ENCODE measurements at regions not wholly inside any gene's neighbourhood (a gene's known extent, or its start where the extent isn't known, plus 50 kb on each side); places are given as distances from the start of the nearest gene placed in this dataset.

DNA sequence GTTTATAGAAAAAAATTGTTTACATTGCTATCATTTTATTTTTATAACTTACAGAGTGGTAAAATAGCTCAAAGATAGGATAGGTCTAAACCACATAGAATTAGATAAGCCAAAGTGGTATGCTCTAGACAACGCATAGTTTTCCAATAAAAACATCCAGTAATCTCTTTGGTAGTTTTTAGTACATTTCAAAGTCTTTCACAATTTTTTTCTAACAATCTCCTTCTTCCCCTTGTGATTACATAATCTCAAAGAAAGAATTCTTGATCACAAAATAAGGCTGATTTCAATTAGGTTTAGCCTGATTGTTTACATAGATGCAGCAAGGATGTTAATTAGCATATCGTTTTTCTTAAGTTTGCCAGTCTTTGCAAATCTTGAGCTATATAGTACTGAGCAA lies 460.0 kb downstream of the FUT8 start:
- no peaks in the 10 kb centered on the region for H3K27me3 Mint-ChIP-seq
- no peaks in the 10 kb centered on the region for H3K4me1 Mint-ChIP-seq (ENCODE audit: low read depth)
- H3K9me3 Mint-ChIP-seq, result no peaks in the 10 kb centered on the region
- H3K27ac Mint-ChIP-seq, result no peak overlapping the region
- no peaks in the 10 kb centered on the region for H3K36me3 Mint-ChIP-seq (ENCODE audit: low read depth)
- intact Hi-C loops (cut with micrococcal nuclease), result no loop called here
- no peak overlapping the region for H3K4me3 Mint-ChIP-seq

DNA sequence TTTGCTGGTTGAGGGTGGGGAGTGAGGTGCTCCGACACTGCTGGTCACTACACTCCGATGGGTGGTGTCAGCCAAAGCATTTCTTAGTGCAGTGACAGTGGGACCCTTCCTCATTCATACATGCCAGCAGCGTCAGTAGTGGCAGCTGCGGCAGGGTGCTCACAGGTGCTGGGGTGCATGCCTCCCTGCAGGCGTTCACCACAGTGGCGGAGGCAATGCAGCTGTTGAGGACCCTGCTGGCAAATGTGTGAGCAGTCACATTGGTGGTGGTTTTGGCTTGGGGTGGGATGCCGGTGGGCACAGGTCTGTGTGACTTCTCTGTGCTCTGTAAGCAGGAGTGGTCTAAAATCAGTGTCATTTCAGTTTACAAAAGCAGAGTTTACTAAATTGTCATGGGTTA lies 464.6 kb downstream of the FUT8 start:
- Mint-ChIP-seq H3K27ac (no peak overlapping the region), H3K27me3 (no peaks in the 10 kb centered on the region), H3K4me3 (no peak overlapping the region), H3K36me3 (ENCODE audit: low read depth) (no peaks in the 10 kb centered on the region), H3K4me1 (ENCODE audit: low read depth) (peaks cover 6% of the 10 kb centered on the region), H3K9me3 (no peaks in the 10 kb centered on the region)
- intact Hi-C loops (cut with micrococcal nuclease), result no loop called here

DNA sequence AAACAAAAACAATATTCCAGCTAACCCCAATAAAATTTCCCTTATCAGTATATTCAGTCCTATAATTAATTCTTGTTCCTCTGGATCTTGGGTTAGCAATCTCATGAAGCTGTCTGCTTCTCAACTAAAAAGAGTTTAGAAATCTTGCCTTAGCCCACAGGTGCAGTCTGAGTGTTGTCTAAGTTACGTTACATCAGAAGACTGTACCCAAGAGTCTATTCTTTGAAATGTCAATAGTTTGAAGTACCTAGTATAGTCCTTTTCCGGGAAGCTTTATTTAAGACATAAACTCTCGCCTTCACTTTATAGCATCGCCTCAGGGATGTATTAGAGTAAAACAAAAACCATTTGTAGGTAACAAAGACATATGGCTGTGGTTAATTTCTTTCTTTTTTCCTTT lies 465.1 kb downstream of the FUT8 start:
- no peak overlapping the region for H3K4me3 Mint-ChIP-seq
- H3K4me1 Mint-ChIP-seq (ENCODE audit: low read depth), result peaks cover 6% of the 10 kb centered on the region
- no peaks in the 10 kb centered on the region for H3K27me3 Mint-ChIP-seq
- H3K9me3 Mint-ChIP-seq, result no peaks in the 10 kb centered on the region
- no peaks in the 10 kb centered on the region for H3K36me3 Mint-ChIP-seq (ENCODE audit: low read depth)
- no peak overlapping the region for H3K27ac Mint-ChIP-seq
- intact Hi-C loops (cut with micrococcal nuclease), result no loop called here

- Mint-ChIP-seq H3K4me3 (no peak overlapping the region), H3K36me3 (ENCODE audit: low read depth) (no peaks in the 10 kb centered on the region), H3K4me1 (ENCODE audit: low read depth) (peaks cover 6% of the 10 kb centered on the region), H3K27me3 (no peaks in the 10 kb centered on the region), H3K27ac (no peak overlapping the region), H3K9me3 (peaks cover under 1% of the 10 kb centered on the region)
- intact Hi-C loops (cut with micrococcal nuclease), result no loop called here
These were observed 466.1 kb downstream of the FUT8 start for GRCh38 chr14:65878586-65878985.

DNA sequence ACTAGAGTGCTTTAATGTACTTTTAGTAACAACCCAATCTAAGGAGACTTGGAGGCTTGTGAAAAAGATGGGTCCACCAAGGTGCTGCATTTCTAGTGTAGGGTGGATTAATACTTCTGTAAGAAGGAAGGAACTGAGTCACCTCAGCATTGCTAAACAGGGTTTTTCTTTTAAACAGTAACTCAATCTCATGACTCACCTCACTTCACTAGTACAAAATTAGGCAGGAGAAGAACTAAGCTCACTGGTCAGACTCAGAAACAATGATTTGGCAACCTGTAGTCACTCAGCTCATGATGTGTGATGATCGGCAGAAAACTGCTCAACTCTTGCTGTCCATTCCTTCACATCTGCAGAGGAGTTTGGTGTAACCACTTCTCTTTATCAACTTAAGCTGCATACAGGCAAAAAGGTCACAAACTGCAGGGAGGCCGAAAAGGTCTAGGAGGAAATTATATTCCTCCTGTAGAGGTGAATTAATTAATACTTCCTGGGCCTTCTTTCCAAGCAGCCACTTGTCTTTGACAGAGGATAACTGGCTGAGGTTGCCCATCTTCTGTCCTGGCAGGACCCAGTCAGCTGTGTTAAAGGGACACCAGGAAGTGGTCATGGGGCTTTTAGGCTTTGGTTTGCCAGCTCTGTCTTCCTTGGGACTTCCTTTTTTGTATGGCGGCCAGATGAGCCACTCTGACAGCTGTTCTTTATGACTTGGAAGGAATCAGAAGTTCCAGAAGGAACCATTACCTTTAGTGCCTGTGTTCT lies 466.9 kb downstream of the FUT8 start:
- Mint-ChIP-seq H3K4me3 (no peak overlapping the region), H3K4me1 (ENCODE audit: low read depth) (peaks cover 6% of the 10 kb centered on the region), H3K9me3 (peaks cover 7% of the 10 kb centered on the region), H3K27me3 (no peaks in the 10 kb centered on the region), H3K27ac (no peak overlapping the region), H3K36me3 (ENCODE audit: low read depth) (no peaks in the 10 kb centered on the region)
- intact Hi-C loops (cut with micrococcal nuclease), result no loop called here

DNA sequence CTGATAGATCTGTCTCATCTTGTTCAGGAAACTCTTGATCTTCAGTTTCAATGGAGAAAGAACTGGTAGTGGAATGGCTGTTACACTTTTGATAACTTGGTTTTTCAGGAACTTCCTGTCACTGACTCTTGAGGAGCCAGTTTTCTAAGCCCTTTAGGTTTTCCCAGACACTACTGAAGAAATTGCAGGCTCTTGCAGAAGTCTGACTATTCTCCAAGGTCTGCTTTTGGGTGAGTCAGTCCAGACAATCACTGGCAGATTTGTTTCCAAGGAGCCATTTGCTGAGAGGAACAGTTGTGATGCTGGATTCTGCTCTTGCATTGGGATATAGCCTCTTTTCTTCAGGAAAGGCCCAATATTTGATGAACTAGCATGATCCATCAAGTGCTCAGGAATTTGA lies 468.0 kb downstream of the FUT8 start:
- H3K9me3 Mint-ChIP-seq, result peaks cover 7% of the 10 kb centered on the region
- H3K4me1 Mint-ChIP-seq (ENCODE audit: low read depth), result peaks cover 6% of the 10 kb centered on the region

GRCh38 chr14:65881642-65882041 lies 469.1 kb downstream of the FUT8 start:
- no peaks in the 10 kb centered on the region for H3K36me3 Mint-ChIP-seq (ENCODE audit: low read depth)
- intact Hi-C loops (cut with micrococcal nuclease), result no loop called here
- H3K27ac Mint-ChIP-seq, result no peak overlapping the region
- H3K9me3 Mint-ChIP-seq, result peaks cover 7% of the 10 kb centered on the region
- no peak overlapping the region for H3K4me3 Mint-ChIP-seq
- H3K27me3 Mint-ChIP-seq, result no peaks in the 10 kb centered on the region
- peaks cover 6% of the 10 kb centered on the region for H3K4me1 Mint-ChIP-seq (ENCODE audit: low read depth)

More for the DNA sequence above, 468.0 kb downstream of the FUT8 start:
- no peak overlapping the region for H3K27ac Mint-ChIP-seq
- H3K27me3 Mint-ChIP-seq, result no peaks in the 10 kb centered on the region
- H3K4me3 Mint-ChIP-seq, result no peak overlapping the region
- intact Hi-C loops (cut with micrococcal nuclease), result no loop called here
- H3K36me3 Mint-ChIP-seq (ENCODE audit: low read depth), result no peaks in the 10 kb centered on the region

GRCh38 chr14:65888677-65889076 lies 476.1 kb downstream of the FUT8 start:
- intact Hi-C loops (cut with micrococcal nuclease), result no loop called here
- Mint-ChIP-seq H3K27me3 (no peaks in the 10 kb centered on the region), H3K4me3 (no peak overlapping the region), H3K36me3 (ENCODE audit: low read depth) (no peaks in the 10 kb centered on the region), H3K27ac (no peak overlapping the region), H3K4me1 (ENCODE audit: low read depth) (no peaks in the 10 kb centered on the region), H3K9me3 (peaks cover 18% of the 10 kb centered on the region)

DNA sequence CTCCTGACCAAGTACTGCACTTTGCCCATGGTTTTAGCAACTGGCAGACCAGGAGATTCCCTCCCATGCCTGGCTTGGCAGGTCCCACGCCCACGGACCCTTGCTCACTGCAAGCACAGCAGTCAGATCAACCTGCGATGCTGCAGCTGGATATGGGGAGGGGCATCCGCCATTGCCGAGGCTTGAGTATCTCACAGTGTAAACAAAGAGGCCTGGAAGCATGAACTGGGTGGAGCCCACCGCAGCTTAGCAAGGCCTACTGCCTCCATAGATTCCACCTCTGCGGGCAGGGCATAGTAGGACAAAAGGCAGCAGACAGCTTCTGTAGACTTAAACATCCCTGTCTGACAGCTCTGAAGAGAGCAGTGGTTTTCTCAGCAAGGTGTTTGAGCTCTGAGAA lies 479.8 kb downstream of the FUT8 start:
- Mint-ChIP-seq H3K9me3 (peaks cover 29% of the 10 kb centered on the region), H3K27ac (no peak overlapping the region), H3K27me3 (no peaks in the 10 kb centered on the region), H3K4me3 (no peak overlapping the region), H3K4me1 (ENCODE audit: low read depth) (no peaks in the 10 kb centered on the region), H3K36me3 (ENCODE audit: low read depth) (no peaks in the 10 kb centered on the region)
- intact Hi-C loops (cut with micrococcal nuclease), result no loop called here

GRCh38 chr14:65900164-65900563 lies 487.6 kb downstream of the FUT8 start:
- no peaks in the 10 kb centered on the region for H3K27me3 Mint-ChIP-seq
- no peaks in the 10 kb centered on the region for H3K4me1 Mint-ChIP-seq (ENCODE audit: low read depth)
- no peak overlapping the region for H3K27ac Mint-ChIP-seq
- H3K36me3 Mint-ChIP-seq (ENCODE audit: low read depth), result no peaks in the 10 kb centered on the region
- intact Hi-C loops (cut with micrococcal nuclease), result no loop called here
- H3K9me3 Mint-ChIP-seq, result peaks cover 27% of the 10 kb centered on the region
- H3K4me3 Mint-ChIP-seq, result no peak overlapping the region

GRCh38 chr14:65901595-65901994 lies 489.1 kb downstream of the FUT8 start:
- intact Hi-C loops (cut with micrococcal nuclease), result no loop called here
- H3K27ac Mint-ChIP-seq, result no peak overlapping the region
- H3K4me1 Mint-ChIP-seq (ENCODE audit: low read depth), result no peaks in the 10 kb centered on the region
- peaks cover 24% of the 10 kb centered on the region for H3K9me3 Mint-ChIP-seq
- H3K27me3 Mint-ChIP-seq, result no peaks in the 10 kb centered on the region
- no peaks in the 10 kb centered on the region for H3K36me3 Mint-ChIP-seq (ENCODE audit: low read depth)
- H3K4me3 Mint-ChIP-seq, result no peak overlapping the region

DNA sequence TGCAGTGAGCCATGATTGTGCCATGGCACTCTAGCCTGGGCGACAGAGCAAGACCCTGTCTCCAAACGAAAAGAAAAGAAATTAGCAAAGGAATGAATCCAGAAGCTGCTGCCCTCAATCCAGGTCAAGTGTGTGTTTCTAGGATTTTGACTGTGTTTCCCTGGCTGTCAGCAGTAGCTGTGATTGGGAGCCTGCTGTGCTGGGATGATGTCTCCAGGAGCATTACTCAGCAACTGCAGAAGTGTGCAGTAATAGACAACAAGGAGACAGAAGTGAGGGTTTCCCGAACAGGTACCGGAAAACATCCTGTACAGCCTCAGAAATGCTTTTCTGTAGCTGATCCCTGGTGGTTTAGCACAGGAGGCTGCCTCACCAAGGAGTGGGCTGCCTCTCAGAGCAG lies 492.5 kb downstream of the FUT8 start:
- no peak overlapping the region for H3K27ac Mint-ChIP-seq

DNA sequence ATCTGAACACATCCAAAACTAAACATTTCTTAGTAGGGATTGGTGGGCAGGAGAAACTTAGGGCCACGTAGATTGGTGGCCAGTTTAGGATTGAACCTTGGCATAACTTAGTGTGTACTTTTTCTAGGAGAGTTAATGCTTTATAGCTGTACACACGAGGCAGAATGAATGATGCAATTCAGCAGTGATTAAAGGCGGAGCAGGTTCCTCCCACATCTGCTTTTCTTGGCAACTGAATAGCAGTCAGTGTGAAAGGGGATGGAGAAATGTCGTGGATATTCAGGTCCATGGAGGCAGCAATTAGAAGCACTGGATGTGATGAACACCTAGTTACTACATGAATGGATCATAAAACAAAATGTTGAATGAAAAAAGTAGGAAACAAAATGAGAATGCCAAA lies 493.8 kb downstream of the FUT8 start:
- peaks cover 17% of the 10 kb centered on the region for H3K9me3 Mint-ChIP-seq
- H3K4me1 Mint-ChIP-seq (ENCODE audit: low read depth), result no peaks in the 10 kb centered on the region
- no peaks in the 10 kb centered on the region for H3K36me3 Mint-ChIP-seq (ENCODE audit: low read depth)
- no peak overlapping the region for H3K27ac Mint-ChIP-seq
- intact Hi-C loops (cut with micrococcal nuclease), result no loop called here
- H3K27me3 Mint-ChIP-seq, result no peaks in the 10 kb centered on the region
- H3K4me3 Mint-ChIP-seq, result no peak overlapping the region

More for the DNA sequence above, 492.5 kb downstream of the FUT8 start:
- H3K9me3 Mint-ChIP-seq, result peaks cover 24% of the 10 kb centered on the region
- no peaks in the 10 kb centered on the region for H3K27me3 Mint-ChIP-seq
- H3K4me3 Mint-ChIP-seq, result no peak overlapping the region
- intact Hi-C loops (cut with micrococcal nuclease), result no loop called here
- no peaks in the 10 kb centered on the region for H3K36me3 Mint-ChIP-seq (ENCODE audit: low read depth)
- no peaks in the 10 kb centered on the region for H3K4me1 Mint-ChIP-seq (ENCODE audit: low read depth)

- Mint-ChIP-seq H3K27me3 (no peaks in the 10 kb centered on the region), H3K9me3 (peaks cover 10% of the 10 kb centered on the region), H3K27ac (no peak overlapping the region), H3K4me1 (ENCODE audit: low read depth) (no peaks in the 10 kb centered on the region), H3K36me3 (ENCODE audit: low read depth) (no peaks in the 10 kb centered on the region), H3K4me3 (no peak overlapping the region)
- intact Hi-C loops (cut with micrococcal nuclease), result no loop called here
These were observed 494.4 kb downstream of the FUT8 start for GRCh38 chr14:65906948-65907347.

DNA sequence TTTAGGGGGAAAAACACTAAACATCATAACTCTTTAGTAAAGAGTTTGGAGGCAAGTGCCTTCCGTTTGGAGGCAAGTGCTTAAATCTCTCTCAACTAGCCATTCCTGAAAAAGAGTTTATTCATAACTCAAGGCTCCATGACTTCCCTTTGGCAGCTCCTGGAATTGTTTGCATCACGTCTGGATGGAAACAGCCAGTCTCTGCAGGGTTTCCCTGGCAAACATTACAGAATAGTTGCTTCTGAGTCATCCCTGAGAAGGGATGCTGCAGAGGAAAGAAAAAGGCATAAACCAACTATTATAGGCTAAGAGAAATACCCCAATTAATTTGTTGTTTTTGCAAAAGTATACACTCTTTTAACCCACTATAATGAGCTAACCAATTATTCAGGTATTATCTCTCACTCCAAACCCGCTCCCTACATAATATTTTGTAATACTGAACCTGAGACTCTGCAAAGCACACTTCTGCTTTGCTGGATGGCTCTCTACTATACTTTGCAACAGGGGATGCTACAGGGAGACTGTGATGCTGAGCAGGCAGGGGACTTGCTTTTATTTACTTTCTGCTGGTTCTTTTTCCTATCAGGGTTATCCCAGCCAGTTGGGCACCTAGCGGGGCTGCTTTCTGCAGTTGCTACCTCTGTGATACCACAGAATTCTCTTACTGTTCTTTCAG lies 497.7 kb downstream of the FUT8 start:
- Mint-ChIP-seq H3K36me3 (ENCODE audit: low read depth) (no peaks in the 10 kb centered on the region), H3K27ac (no peak overlapping the region), H3K27me3 (no peaks in the 10 kb centered on the region), H3K9me3 (no peaks in the 10 kb centered on the region), H3K4me1 (ENCODE audit: low read depth) (no peaks in the 10 kb centered on the region), H3K4me3 (no peak overlapping the region)
- intact Hi-C loops (cut with micrococcal nuclease), result no loop called here
